Parathyroid adenoma (tissue), 2 donors: ENCODE measurements at regions not wholly inside any gene's neighbourhood (a gene's known extent, or its start where the extent isn't known, plus 50 kb on each side); places are given as distances from the start of the nearest gene placed in this dataset.

Experiments used
- H2AFZ ChIP-seq: fragments of 300-600 bp; sonication (generic); one replicate; pipeline ENCODE4 v1.7.0; 2017; ENCODE audit warnings: antibody characterized with exemption, mild to moderate bottlenecking
- H3K27ac ChIP-seq: fragments of 300-600 bp; sonication (generic); one replicate; pipeline ENCODE4 v1.7.0; 2017
- H3K27me3 ChIP-seq: fragments of 300-600 bp; sonication (generic); one replicate; pipeline ENCODE4 v1.7.0; 2017; ENCODE audit warnings: low read length; ENCODE audit not compliant: control insufficient read depth, insufficient read depth
- H3K36me3 ChIP-seq: fragments of 300-600 bp; sonication (generic); one replicate; pipeline ENCODE4 v1.7.0; 2017; ENCODE audit warnings: low read length; ENCODE audit not compliant: control insufficient read depth, insufficient read depth
- H3K4me1 ChIP-seq: fragments of 300-600 bp; sonication (generic); one replicate; pipeline ENCODE4 v1.7.0; 2017; ENCODE audit warnings: control low read depth
- H3K4me2 ChIP-seq: fragments of 300-600 bp; sonication (generic); one replicate; pipeline ENCODE4 v1.7.0; 2017; ENCODE audit warnings: low read length
- H3K4me3 ChIP-seq: fragments of 300-600 bp; sonication (generic); one replicate; pipeline ENCODE4 v1.7.0; 2017; ENCODE audit warnings: low read depth, low read length
- H3K79me2 ChIP-seq: fragments of 300-600 bp; sonication (generic); one replicate; pipeline ENCODE4 v1.7.0; 2017; ENCODE audit warnings: control low read depth
- H3K9ac ChIP-seq: fragments of 300-600 bp; sonication (generic); one replicate; pipeline ENCODE4 v1.7.0; 2017; ENCODE audit warnings: mild to moderate bottlenecking
- H3K9me3 ChIP-seq: fragments of 300-600 bp; sonication (generic); one replicate; pipeline ENCODE4 v1.7.0; 2017; ENCODE audit warnings: low read length; ENCODE audit not compliant: control insufficient read depth
- CTCF ChIP-seq: fragments of 300-600 bp; sonication (generic); IDR thresholded peaks from one replicate; pipeline ENCODE4 v1.7.0; 2017; ENCODE audit warnings: antibody characterized with exemption, mild to moderate bottlenecking
- donor health status: primary hyperparathyroidism.

GRCh38 chr1:227420147-227420546 is 101.9 kb upstream of the CDC42BPA start:
- no peak overlapping the region for H2AFZ ChIP-seq
- H3K4me2 ChIP-seq = no peak overlapping the region
- H3K9ac ChIP-seq = no peak overlapping the region
- H3K27me3 ChIP-seq = no peaks in the 10 kb centered on the region
- H3K9me3 ChIP-seq = no peaks in the 10 kb centered on the region
- no peak overlapping the region for H3K27ac ChIP-seq
- no peak for TF ChIP-seq CTCF
- no peaks in the 10 kb centered on the region for H3K4me1 ChIP-seq
- H3K36me3 ChIP-seq = no peaks in the 10 kb centered on the region
- no peaks in the 10 kb centered on the region for H3K79me2 ChIP-seq
- no peak overlapping the region for H3K4me3 ChIP-seq

GRCh38 chr1:227417756-227418480 is 99.6 kb upstream of the CDC42BPA start:
- no peak overlapping the region for H3K9ac ChIP-seq
- no peak overlapping the region for H2AFZ ChIP-seq
- H3K79me2 ChIP-seq = no peaks in the 10 kb centered on the region
- TF ChIP-seq CTCF = no peak
- H3K4me3 ChIP-seq = no peak overlapping the region
- no peaks in the 10 kb centered on the region for H3K36me3 ChIP-seq
- no peaks in the 10 kb centered on the region for H3K9me3 ChIP-seq
- no peak overlapping the region for H3K4me2 ChIP-seq
- H3K27me3 ChIP-seq = no peaks in the 10 kb centered on the region
- H3K4me1 ChIP-seq = no peaks in the 10 kb centered on the region
- no peak overlapping the region for H3K27ac ChIP-seq

- Histone ChIP-seq H3K79me2 (no peaks in the 10 kb centered on the region), H3K4me2 (no peak overlapping the region), H2AFZ (no peak overlapping the region), H3K9me3 (no peaks in the 10 kb centered on the region), H3K9ac (no peak overlapping the region), H3K27me3 (no peaks in the 10 kb centered on the region), H3K27ac (no peak overlapping the region), H3K36me3 (no peaks in the 10 kb centered on the region), H3K4me3 (no peak overlapping the region), H3K4me1 (no peaks in the 10 kb centered on the region)
- TF ChIP-seq CTCF = no peak
These were observed 98.0 kb upstream of the CDC42BPA start for GRCh38 chr1:227416156-227416830.

- H3K79me2 ChIP-seq = no peaks in the 10 kb centered on the region
- H3K4me3 ChIP-seq = no peak overlapping the region
- H2AFZ ChIP-seq = no peak overlapping the region
- no peaks in the 10 kb centered on the region for H3K4me1 ChIP-seq
- H3K9me3 ChIP-seq = no peaks in the 10 kb centered on the region
- H3K4me2 ChIP-seq = no peak overlapping the region
- no peaks in the 10 kb centered on the region for H3K36me3 ChIP-seq
- TF ChIP-seq CTCF = no peak
- H3K27ac ChIP-seq = no peak overlapping the region
- H3K9ac ChIP-seq = no peak overlapping the region
- no peaks in the 10 kb centered on the region for H3K27me3 ChIP-seq
These were observed 97.0 kb upstream of the CDC42BPA start for GRCh38 chr1:227415115-227415790.
